Neuronal stem cell (in vitro differentiated cells): ENCODE measurements at regions not wholly inside any gene's neighbourhood (a gene's known extent, or its start where the extent isn't known, plus 50 kb on each side); places are given as distances from the start of the nearest gene placed in this dataset.

Source experiments
- DNase-seq: peaks from one replicate; pipeline ENCODE4 v3.0.0-alpha.2; 2013; ENCODE audit warnings: low spot score
- H2AFZ ChIP-seq: one replicate; pipeline ENCODE4 v1.6.1; 2013; ENCODE audit warnings: mild to moderate bottlenecking, low read length, inconsistent platforms
- H2AK5ac ChIP-seq: 2 replicates; pipeline ENCODE4 v1.6.1; 2013; ENCODE audit warnings: low read depth, mild to moderate bottlenecking, inconsistent platforms, low read length, moderate library complexity, mixed read lengths
- H2BK120ac ChIP-seq: 2 replicates; pipeline ENCODE4 v1.6.1; 2013; ENCODE audit warnings: low read depth, mild to moderate bottlenecking, inconsistent platforms, low read length, moderate library complexity, mixed read lengths
- H2BK12ac ChIP-seq: one replicate; pipeline ENCODE4 v1.6.1; 2013; ENCODE audit warnings: low read length, inconsistent platforms
- H2BK15ac ChIP-seq: 2 replicates; pipeline ENCODE4 v1.6.1; 2013; ENCODE audit warnings: mild to moderate bottlenecking, low read length, inconsistent platforms, mixed read lengths
- H2BK5ac ChIP-seq: one replicate; pipeline ENCODE4 v1.6.1; 2013; ENCODE audit warnings: inconsistent platforms, mild to moderate bottlenecking, low read length, moderate library complexity
- H3K14ac ChIP-seq: one replicate; pipeline ENCODE4 v1.6.1; 2013; ENCODE audit warnings: low read length, inconsistent platforms
- H3K18ac ChIP-seq: 2 replicates; pipeline ENCODE4 v1.6.1; 2013; ENCODE audit warnings: low read length, inconsistent platforms
- H3K23ac ChIP-seq: 2 replicates; pipeline ENCODE4 v1.6.1; 2013; ENCODE audit warnings: low read depth, mild to moderate bottlenecking, mixed read lengths, low read length, inconsistent platforms; ENCODE audit not compliant: poor library complexity
- H3K27ac ChIP-seq: replicated peaks from 3 replicates; pipeline ENCODE4 v1.5.1; 2013; ENCODE audit warnings: low read length, inconsistent platforms
- H3K27me3 ChIP-seq, 3 experiments: 2 replicates each; pipeline ENCODE4 v1.6.1; 2013; ENCODE audit warnings: low read length in 3 of 3, mild to moderate bottlenecking in 2 of 3, inconsistent platforms in 1 of 3, low read depth in 1 of 3, mixed read lengths in 1 of 3, moderate library complexity in 1 of 3; ENCODE audit not compliant: control insufficient read depth in 3 of 3, insufficient read depth in 3 of 3
- H3K36me3 ChIP-seq, 2 donors: replicated peaks in 1 of 2; 2 replicates each; pipeline ENCODE4 v1.6.1; 2013; ENCODE audit warnings: low read length in 2 of 2; ENCODE audit not compliant: control insufficient read depth in 2 of 2, insufficient read depth in 2 of 2
- H3K4ac ChIP-seq: 2 replicates; pipeline ENCODE4 v1.6.1; 2013; ENCODE audit warnings: inconsistent platforms, mild to moderate bottlenecking, low read length, moderate library complexity
- H3K4me1 ChIP-seq, 2 donors: 1 replicate in 1 of 2; 2 replicates in 1 of 2; pipeline ENCODE4 v1.6.1; 2013; ENCODE audit warnings: low read length in 2 of 2, low read depth in 1 of 2; ENCODE audit not compliant: control insufficient read depth in 2 of 2, insufficient read depth in 1 of 2
- H3K4me2 ChIP-seq: one replicate; pipeline ENCODE4 v1.6.1; 2013; ENCODE audit warnings: mild to moderate bottlenecking, low read length, inconsistent platforms; ENCODE audit not compliant: insufficient read depth, poor library complexity, severe bottlenecking
- H3K4me3 ChIP-seq, 2 donors: 2 replicates each; pipeline ENCODE4 v1.5.1; 2013; ENCODE audit warnings: low read length in 2 of 2, mild to moderate bottlenecking in 2 of 2, inconsistent platforms in 1 of 2, moderate library complexity in 1 of 2
- H3K79me1 ChIP-seq: one replicate; pipeline ENCODE4 v1.6.1; 2013; ENCODE audit warnings: low read depth, mild to moderate bottlenecking, inconsistent platforms, low read length, moderate library complexity
- H3K9ac ChIP-seq: one replicate; pipeline ENCODE4 v1.6.1; 2013; ENCODE audit warnings: mild to moderate bottlenecking, low read depth, low read length, inconsistent platforms; ENCODE audit not compliant: poor library complexity
- H3K9me3 ChIP-seq, 2 donors: replicated peaks in 1 of 2; 2 replicates each; pipeline versions ENCODE3 to v1.6.1; 2013; ENCODE audit warnings: low read length in 2 of 2, mild to moderate bottlenecking in 2 of 2, inconsistent platforms in 1 of 2, low read depth in 1 of 2, mixed read lengths in 1 of 2, moderate library complexity in 1 of 2; ENCODE audit not compliant: control insufficient read depth in 2 of 2, insufficient read depth in 1 of 2
- H4K8ac ChIP-seq: one replicate; pipeline ENCODE4 v1.6.1; 2013; ENCODE audit warnings: low read depth, mild to moderate bottlenecking, inconsistent platforms, low read length, moderate library complexity
- H4K91ac ChIP-seq: one replicate; pipeline ENCODE4 v1.6.1; 2013; ENCODE audit warnings: low read length, low read depth, mild to moderate bottlenecking, inconsistent platforms; ENCODE audit not compliant: poor library complexity
- WGBS, 2 donors: extraction: QIAGEN DNeasy Blood & Tissue Kit; methylation state at CpG; one replicate each; pipeline ENCODE4 v1.1.7; 2013; ENCODE audit warnings: missing lambda C conversion rate in 2 of 2, mixed read lengths in 1 of 2; ENCODE audit not compliant: insufficient read length in 2 of 2, insufficient replicate concordance in 1 of 2; ENCODE audit errors: extremely low coverage in 2 of 2; 5-methylcytosine and 5-hydroxymethylcytosine counted together

- Histone ChIP-seq H3K14ac (no peak overlapping the region), H2BK5ac (no peak overlapping the region), H3K4me3 (no peak overlapping the region), H3K4me1 (peaks cover 0 to 8% of the 10 kb centered on the region in 2 donors), H2BK15ac (no peak overlapping the region), H3K4me2 (no peak overlapping the region), H2AK5ac (no peak overlapping the region), H3K9ac (no peak overlapping the region), H2BK120ac (no peak overlapping the region), H3K79me1 (no peaks in the 10 kb centered on the region), H3K27ac (no peak overlapping the region), H3K9me3 (peaks cover 3 to 4% of the 10 kb centered on the region in 2 donors), H4K8ac (no peak overlapping the region), H3K23ac (no peak overlapping the region), H2BK12ac (no peak overlapping the region), H2AFZ (no peak overlapping the region), H3K4ac (no peak overlapping the region), H3K18ac (no peak overlapping the region), H4K91ac (no peak overlapping the region), H3K27me3 (no peaks in the 10 kb centered on the region), H3K36me3 (no peaks in the 10 kb centered on the region)
- no peak for DNase-seq
- WGBS, 2 donors, result no CpG with 5 or more reads among the region's 1 CpG
Measured at GRCh38 chr6:144901412-144901811, 616.3 kb downstream of the UTRN start.

GRCh38 chr6:144908004-144908403 lies 622.9 kb downstream of the UTRN start:
- Histone ChIP-seq H2AK5ac (no peak overlapping the region), H4K91ac (no peak overlapping the region), H4K8ac (no peak overlapping the region), H3K14ac (no peak overlapping the region), H3K4me1 (peaks cover 0 to 2% of the 10 kb centered on the region in 2 donors), H3K4ac (no peak overlapping the region), H2BK120ac (no peak overlapping the region), H2BK15ac (no peak overlapping the region), H3K9me3 (peaks cover 0 to 2% of the 10 kb centered on the region in 2 donors), H2BK12ac (no peak overlapping the region), H3K79me1 (no peaks in the 10 kb centered on the region), H3K27ac (no peak overlapping the region), H3K18ac (no peak overlapping the region), H3K4me2 (no peak overlapping the region), H2AFZ (no peak overlapping the region), H3K9ac (no peak overlapping the region), H3K23ac (no peak overlapping the region), H3K27me3 (no peaks in the 10 kb centered on the region), H2BK5ac (no peak overlapping the region), H3K4me3 (no peak overlapping the region), H3K36me3 (no peaks in the 10 kb centered on the region)
- whole genome bisulfite sequencing, 2 donors, result no CpG with 5 or more reads among the region's 1 CpG
- no peak for DNase-seq

DNA sequence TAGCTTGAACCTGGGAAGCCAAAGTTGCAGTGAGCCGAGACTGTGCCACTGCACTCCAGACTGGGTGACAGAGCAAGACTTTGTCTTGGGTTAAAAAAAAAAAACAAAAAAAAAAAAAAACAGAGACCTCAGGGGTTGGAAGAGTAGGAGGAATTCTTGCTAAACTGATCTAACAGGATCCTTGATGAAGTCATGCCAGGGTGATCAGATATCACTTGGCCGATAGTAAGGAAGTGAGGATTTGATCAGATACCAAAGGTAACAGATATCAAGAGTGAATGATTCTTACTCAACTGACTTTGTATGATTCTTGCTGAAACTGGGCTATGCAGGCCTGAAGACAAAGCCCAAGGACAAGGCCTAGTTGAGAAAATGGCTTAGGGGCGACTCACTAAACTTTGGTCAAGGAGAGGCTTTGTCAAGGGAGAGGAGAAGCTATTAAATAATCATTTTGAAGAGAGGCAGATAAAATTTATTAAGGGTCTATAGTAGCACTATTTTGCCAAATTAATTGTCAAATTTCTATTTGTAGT lies 624.7 kb downstream of the UTRN start:
- Histone ChIP-seq H2BK15ac (no peak overlapping the region), H3K4me2 (no peak overlapping the region), H3K79me1 (no peaks in the 10 kb centered on the region), H3K27ac (no peak overlapping the region), H3K9ac (no peak overlapping the region), H2BK5ac (no peak overlapping the region), H3K4me1 (peaks cover 0 to 2% of the 10 kb centered on the region in 2 donors), H3K4me3 (no peak overlapping the region), H3K18ac (no peak overlapping the region), H3K27me3 (no peaks in the 10 kb centered on the region), H3K23ac (no peak overlapping the region), H3K9me3 (no peaks in the 10 kb centered on the region), H3K4ac (no peak overlapping the region), H3K14ac (no peak overlapping the region), H3K36me3 (no peaks in the 10 kb centered on the region), H4K91ac (no peak overlapping the region), H2BK120ac (no peak overlapping the region), H2BK12ac (no peak overlapping the region), H2AFZ (no peak overlapping the region), H4K8ac (no peak overlapping the region), H2AK5ac (no peak overlapping the region)
- WGBS, 2 donors, result no CpG with 5 or more reads among the region's 3 CpGs
- no peak for DNase-seq

DNA sequence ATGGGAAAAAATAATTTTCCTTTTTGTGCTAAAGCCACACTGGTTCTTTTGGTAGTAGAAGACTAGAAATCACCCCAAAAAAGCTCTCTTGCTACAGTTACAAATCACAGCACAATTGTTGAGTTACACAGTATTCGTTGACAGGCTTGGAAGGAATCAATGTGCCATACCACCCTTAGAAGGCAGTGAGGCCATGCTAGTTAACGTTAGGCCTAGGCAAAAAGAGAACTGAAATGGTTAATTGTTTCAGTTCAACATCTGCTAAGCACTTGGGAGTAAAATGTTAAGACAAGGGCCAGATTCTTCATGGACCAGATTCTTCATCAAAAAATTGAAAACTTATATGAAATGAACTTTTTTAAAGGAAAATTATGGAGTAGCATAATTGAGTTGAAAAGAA lies 626.2 kb downstream of the UTRN start:
- Histone ChIP-seq H3K27me3 (no peaks in the 10 kb centered on the region), H2AFZ (no peak overlapping the region), H3K4ac (no peak overlapping the region), H3K23ac (no peak overlapping the region), H3K18ac (no peak overlapping the region), H2BK15ac (no peak overlapping the region), H2BK12ac (no peak overlapping the region), H3K79me1 (no peaks in the 10 kb centered on the region), H4K8ac (no peak overlapping the region), H2BK120ac (no peak overlapping the region), H2BK5ac (no peak overlapping the region), H3K4me2 (no peak overlapping the region), H2AK5ac (no peak overlapping the region), H3K36me3 (no peaks in the 10 kb centered on the region), H3K9me3 (no peaks in the 10 kb centered on the region), H3K4me1 (peaks cover 0 to 2% of the 10 kb centered on the region in 2 donors), H4K91ac (no peak overlapping the region), H3K14ac (no peak overlapping the region), H3K4me3 (no peak overlapping the region), H3K9ac (no peak overlapping the region), H3K27ac (no peak overlapping the region)
- no peak for DNase-seq
- no CpG with 5 or more reads among the region's 2 CpGs for WGBS, 2 donors
